H1 (cell line): ENCODE measurements at regions not wholly inside any gene's neighbourhood (a gene's known extent, or its start where the extent isn't known, plus 50 kb on each side); places are given as distances from the start of the nearest gene placed in this dataset.

ENCODE experiments used
- CTCF ChIA-PET: fragments of 300-600 bp; sonication (Branson Sonifier 250); formaldehyde crosslinking; loops from one replicate; lab custom pipeline; 2021; ENCODE audit not compliant: partially characterized antibody; lab: Charles Lee
- POLR2A ChIA-PET: fragments of 300-600 bp; sonication (Branson Sonifier 250); formaldehyde crosslinking; loops from one replicate; lab custom pipeline; 2021; ENCODE audit warnings: inconsistent platforms; ENCODE audit not compliant: partially characterized antibody; lab: Charles Lee
- DNase-seq, 2 experiments: peaks; one replicate each; pipeline versions ENCODE4 v3.0.0 to v3.0.0-alpha.2; 2010 to 2022; ENCODE audit warnings: low spot score in 2 of 2, low read depth in 1 of 2, mixed read lengths in 1 of 2
- FAIRE-seq: peaks from 2 replicates; lab custom pipeline; 2011; peaks lifted over from hg19 to GRCh38; lab: Jason Lieb, UNC
- H2AFZ ChIP-seq: 2 replicates; pipeline ENCODE4 v1.8.1; 2012; ENCODE audit warnings: low read length, inconsistent platforms
- H2AK5ac ChIP-seq: 2 replicates; pipeline ENCODE4 v1.6.1; 2013; ENCODE audit warnings: low read depth, low read length
- H2BK120ac ChIP-seq: replicated peaks from 2 replicates; pipeline ENCODE3; 2013; ENCODE audit warnings: low read depth, low read length, inconsistent platforms
- H2BK12ac ChIP-seq: 2 replicates; pipeline ENCODE4 v1.6.1; 2013; ENCODE audit warnings: low read depth, low read length
- H2BK15ac ChIP-seq: 2 replicates; pipeline ENCODE4 v1.6.1; 2013; ENCODE audit warnings: low read length
- H2BK20ac ChIP-seq: 2 replicates; pipeline ENCODE4 v1.6.1; 2013; ENCODE audit warnings: low read length
- H2BK5ac ChIP-seq: 2 replicates; pipeline ENCODE4 v1.6.1; 2013; ENCODE audit warnings: low read depth, low read length
- H3K14ac ChIP-seq: 2 replicates; pipeline ENCODE4 v1.6.1; 2013; ENCODE audit warnings: inconsistent platforms; ENCODE audit not compliant: insufficient read length
- H3K18ac ChIP-seq: 2 replicates; pipeline ENCODE4 v1.6.1; 2013; ENCODE audit warnings: low read length; ENCODE audit errors: extremely low read depth
- H3K23ac ChIP-seq: 2 replicates; pipeline ENCODE4 v1.6.1; 2013; ENCODE audit warnings: inconsistent platforms; ENCODE audit not compliant: insufficient read length
- H3K23me2 ChIP-seq: 2 replicates; pipeline ENCODE4 v1.6.1; 2013; ENCODE audit warnings: low read depth, low read length
- H3K27ac ChIP-seq: 2 replicates; pipeline ENCODE4 v1.6.1; 2011; ENCODE audit warnings: low read depth, low read length, inconsistent platforms
- H3K27me3 ChIP-seq, 4 experiments: replicated peaks in 1 of 4; 1 replicate in 1 of 4; 2 replicates in 3 of 4; pipeline versions ENCODE4 v1.6.1 to v1.8.1; 2011 to 2013; ENCODE audit warnings: low read length in 3 of 4, mild to moderate bottlenecking in 3 of 4, inconsistent platforms in 2 of 4, mixed read lengths in 2 of 4, moderate library complexity in 1 of 4; ENCODE audit not compliant: control insufficient read depth in 3 of 4, insufficient read depth in 3 of 4; ENCODE audit errors: extremely low read depth in 1 of 4
- H3K36me3 ChIP-seq, 4 experiments: 2 replicates each; pipeline versions ENCODE4 v1.6.1 to v1.8.1; 2011 to 2013; ENCODE audit warnings: mild to moderate bottlenecking in 4 of 4, low read length in 3 of 4, moderate library complexity in 2 of 4, control low read depth in 1 of 4, inconsistent platforms in 1 of 4; ENCODE audit not compliant: insufficient read depth in 4 of 4, control insufficient read depth in 2 of 4
- H3K4ac ChIP-seq: replicated peaks from 2 replicates; pipeline ENCODE3; 2013; ENCODE audit warnings: low read length, low read depth, mixed read lengths, inconsistent platforms; ENCODE audit not compliant: insufficient read length
- H3K4me1 ChIP-seq, 4 experiments: replicated peaks in 1 of 4; 1 replicate in 1 of 4; 2 replicates in 3 of 4; pipeline versions ENCODE4 v1.6.1 to v1.8.1; 2011 to 2013; ENCODE audit warnings: low read length in 3 of 4, inconsistent platforms in 2 of 4, mixed read lengths in 1 of 4; ENCODE audit not compliant: insufficient read depth in 4 of 4, control insufficient read depth in 3 of 4
- H3K4me2 ChIP-seq, 2 experiments: 2 replicates each; pipeline versions ENCODE4 v1.6.1 to v1.8.1; 2011 to 2013; ENCODE audit warnings: low read depth in 2 of 2, low read length in 2 of 2, control low read depth in 1 of 2, inconsistent platforms in 1 of 2, mild to moderate bottlenecking in 1 of 2; ENCODE audit not compliant: insufficient read depth in 1 of 2
- H3K4me3 ChIP-seq, 4 experiments: fragments of 200-600, 300-600 bp in 1 of 4; sonication (generic), shearing (Covaris generic), sonication (Bioruptor Twin) in 1 of 4; 2 replicates each; pipeline versions ENCODE4 v1.5.1 to v1.8.1; 2011 to 2016; ENCODE audit warnings: low read length in 4 of 4, low read depth in 3 of 4, control low read depth in 2 of 4, inconsistent platforms in 2 of 4, mild to moderate bottlenecking in 2 of 4, mixed read lengths in 1 of 4, moderate library complexity in 1 of 4; ENCODE audit not compliant: insufficient read depth in 2 of 4; ENCODE audit errors: extremely low read depth in 1 of 4
- H3K56ac ChIP-seq: replicated peaks from 2 replicates; pipeline ENCODE3; 2013; ENCODE audit warnings: low read depth, mild to moderate bottlenecking, mixed read lengths, low read length, inconsistent platforms; ENCODE audit not compliant: insufficient read length
- H3K79me1 ChIP-seq: 2 replicates; pipeline ENCODE4 v1.6.1; 2013; ENCODE audit warnings: low read depth, low read length, control low read depth
- H3K79me2 ChIP-seq, 2 experiments: 2 replicates each; pipeline versions ENCODE4 v1.6.1 to v1.8.1; 2012 to 2013; ENCODE audit warnings: low read length in 2 of 2, mild to moderate bottlenecking in 2 of 2, inconsistent platforms in 1 of 2; ENCODE audit not compliant: insufficient read depth in 2 of 2, control insufficient read depth in 1 of 2
- H3K9ac ChIP-seq, 4 experiments: replicated peaks in 1 of 4; 1 replicate in 1 of 4; 2 replicates in 3 of 4; pipeline versions ENCODE4 v1.6.1 to v1.8.1; 2011 to 2013; ENCODE audit warnings: low read depth in 3 of 4, low read length in 3 of 4, control low read depth in 2 of 4, mild to moderate bottlenecking in 2 of 4, moderate library complexity in 2 of 4, inconsistent platforms in 1 of 4; ENCODE audit errors: extremely low read depth in 1 of 4
- H3K9me3 ChIP-seq, 2 experiments: 2 replicates each; pipeline versions ENCODE4 v1.6.1 to v1.8.1; 2012 to 2013; ENCODE audit warnings: mild to moderate bottlenecking in 2 of 2, moderate library complexity in 2 of 2, control low read depth in 1 of 2, inconsistent platforms in 1 of 2, low read depth in 1 of 2, low read length in 1 of 2, mixed read lengths in 1 of 2; ENCODE audit not compliant: insufficient read depth in 2 of 2
- H4K20me1 ChIP-seq, 2 experiments: replicated peaks in 1 of 2; 2 replicates each; pipeline versions ENCODE3 to v1.8.1; 2011 to 2013; ENCODE audit warnings: inconsistent platforms in 2 of 2, low read length in 2 of 2, mild to moderate bottlenecking in 1 of 2; ENCODE audit not compliant: insufficient read depth in 2 of 2, control insufficient read depth in 1 of 2
- H4K5ac ChIP-seq: 2 replicates; pipeline ENCODE4 v1.6.1; 2013; ENCODE audit warnings: low read length, low read depth, mixed read lengths, inconsistent platforms; ENCODE audit not compliant: insufficient read length
- H4K8ac ChIP-seq: 2 replicates; pipeline ENCODE4 v1.8.0; 2013; ENCODE audit warnings: mild to moderate bottlenecking, moderate library complexity, low read length, inconsistent platforms; ENCODE audit not compliant: insufficient read depth; ENCODE audit errors: extremely low read depth
- H4K91ac ChIP-seq: replicated peaks from 2 replicates; pipeline ENCODE3; 2013; ENCODE audit warnings: low read length, mixed read lengths, inconsistent platforms; ENCODE audit not compliant: insufficient read length
- BCL11A ChIP-seq, 2 experiments: IDR thresholded peaks; one replicate each; pipeline ENCODE4 v1.6.1; 2011; ENCODE audit warnings: low read depth in 2 of 2, low read length in 2 of 2, mild to moderate bottlenecking in 2 of 2
- JUN ChIP-seq: IDR thresholded peaks from 2 replicates; pipeline ENCODE4 v1.6.1; 2011; ENCODE audit warnings: low read depth, mild to moderate bottlenecking, improper control_type of control experiment, low read length
- SIRT6 ChIP-seq: IDR thresholded peaks from one replicate; pipeline ENCODE4 v1.7.1; 2012; ENCODE audit warnings: low read length, inconsistent platforms
- SP2 ChIP-seq: IDR thresholded peaks from 2 replicates; pipeline ENCODE4 v1.6.1; 2012; ENCODE audit warnings: mild to moderate bottlenecking, low read length, inconsistent platforms
- WGBS, 2 experiments: shearing (Covaris generic) in 1 of 2; methylation state at CpG; one replicate each; pipeline versions ENCODE4 v1.1.6 to v1.1.7; 2013 to 2015; ENCODE audit warnings: low lambda C conversion rate in 2 of 2, mixed read lengths in 2 of 2, inconsistent platforms in 1 of 2, low coverage in 1 of 2, missing lambda C conversion rate in 1 of 2; ENCODE audit not compliant: insufficient replicate concordance in 2 of 2, insufficient coverage in 1 of 2, insufficient read length in 1 of 2; ENCODE audit errors: extremely low coverage in 1 of 2, missing lambda C conversion rate in 1 of 2; 5-methylcytosine and 5-hydroxymethylcytosine counted together

GRCh38 chr16:59701963-59702930 lies 968.1 kb upstream of the GOT2 start:
- Histone ChIP-seq H3K23me2 (no peaks in the 10 kb centered on the region), H2BK12ac (no peak overlapping the region), H3K9ac (no peak overlapping the region), H3K4me2 (no peak overlapping the region), H4K91ac (no peak overlapping the region), H3K4me3 (no peak overlapping the region), H4K5ac (no peak overlapping the region), H4K20me1 (no peaks in the 10 kb centered on the region), H3K4me1 (no peaks in the 10 kb centered on the region), H3K27ac (no peak overlapping the region), H3K36me3 (no peaks in the 10 kb centered on the region), H3K27me3 (no peaks in the 10 kb centered on the region), H3K79me2 (no peaks in the 10 kb centered on the region), H2BK20ac (no peak overlapping the region), H3K14ac (no peak overlapping the region), H2BK5ac (no peak overlapping the region), H2AK5ac (no peak overlapping the region), H3K9me3 (no peaks in the 10 kb centered on the region), H3K18ac (no peak overlapping the region), H3K79me1 (no peaks in the 10 kb centered on the region), H2AFZ (no peak overlapping the region), H3K4ac (no peak overlapping the region), H2BK120ac (no peak overlapping the region), H3K23ac (no peak overlapping the region), H3K56ac (no peak overlapping the region), H4K8ac (no peak overlapping the region), H2BK15ac (no peak overlapping the region)
- ChIA-PET POLR2A (no interaction called here), CTCF (interaction anchor here (0.6 kb wide), 1 partner anchor 32 kb away, joined by 3 read pairs; no protein-coding TSS in a partner anchor)
- no peak for FAIRE-seq
- no peak for DNase-seq
- WGBS, 2 experiments, result 88% methylated on average over 3 of the region's 3 CpGs; no CpG with 5 or more reads in 1 of the 2 experiments
- TF ChIP-seq SP2, result no peak
- TF ChIP-seq JUN, result no peak
- TF ChIP-seq SIRT6, result no peak
- TF ChIP-seq BCL11A (IDR thresholded peaks at IDR 0.05; ENCODE audit: low read depth in 2 of 2, low read length in 2 of 2), result no peak
